Neural cell (in vitro differentiated cells): ENCODE measurements at regions not wholly inside any gene's neighbourhood (a gene's known extent, or its start where the extent isn't known, plus 50 kb on each side); places are given as distances from the start of the nearest gene placed in this dataset.

Experiments used
- H2AFZ ChIP-seq: fragments of 200-600, 300-800 bp; sonication (generic), shearing (Covaris generic); 2 replicates; pipeline ENCODE4 v1.6.0; 2014; ENCODE audit warnings: low read depth, mild to moderate bottlenecking, antibody characterized with exemption, low read length, moderate library complexity
- H3F3A ChIP-seq: fragments of 200-600 bp; shearing (Covaris generic); 2 replicates; pipeline ENCODE4 v1.6.1; 2016; ENCODE audit warnings: mild to moderate bottlenecking, moderate library complexity, mixed read lengths, antibody characterized with exemption, low read length; ENCODE audit not compliant: insufficient read depth, poor library complexity, severe bottlenecking
- H3K27ac ChIP-seq: fragments of 200-600, 300-800 bp; sonication (generic), shearing (Covaris generic); 2 replicates; pipeline ENCODE4 v1.5.1; 2014; ENCODE audit warnings: mild to moderate bottlenecking, low read length, moderate library complexity
- H3K27me3 ChIP-seq: fragments of 300-800, 200-600 bp; sonication (generic), shearing (Covaris generic); 2 replicates; pipeline ENCODE4 v1.6.0; 2014; ENCODE audit warnings: mild to moderate bottlenecking, low read depth, low read length, moderate library complexity; ENCODE audit not compliant: insufficient read depth
- H3K36me3 ChIP-seq: fragments of 300-800, 200-600 bp; sonication (generic), shearing (Covaris generic); 2 replicates; pipeline ENCODE4 v1.5.1; 2014; ENCODE audit warnings: mild to moderate bottlenecking, antibody characterized with exemption, low read length, moderate library complexity; ENCODE audit not compliant: insufficient read depth
- H3K4me2 ChIP-seq: fragments of 300-800, 200-600 bp; sonication (generic), shearing (Covaris generic); 2 replicates; pipeline ENCODE4 v1.6.0; 2014; ENCODE audit warnings: mild to moderate bottlenecking, low read length
- H3K4me3 ChIP-seq: fragments of 300-800, 200-600 bp; sonication (generic), shearing (Covaris generic); 2 replicates; pipeline ENCODE4 v1.5.1; 2014; ENCODE audit warnings: mild to moderate bottlenecking, low read length, moderate library complexity
- H3K79me2 ChIP-seq: fragments of 200-600 bp; shearing (Covaris generic); replicated peaks from 2 replicates; pipeline ENCODE4 v1.6.0; 2014; ENCODE audit warnings: mild to moderate bottlenecking, low read length, moderate library complexity; ENCODE audit not compliant: insufficient read depth
- H3K9ac ChIP-seq: fragments of 300-800, 200-600 bp; sonication (generic), shearing (Covaris generic); 2 replicates; pipeline ENCODE4 v1.6.1; 2016; ENCODE audit warnings: mild to moderate bottlenecking, low read length, mixed read lengths
- H3K9me2 ChIP-seq: fragments of 200-600 bp; shearing (Covaris generic); 2 replicates; pipeline ENCODE4 v1.6.1; 2016; ENCODE audit warnings: mild to moderate bottlenecking, low read length, mixed read lengths; ENCODE audit not compliant: insufficient read depth
- H3K9me3 ChIP-seq: fragments of 200-600, 300-800 bp; sonication (generic), shearing (Covaris generic); 2 replicates; pipeline ENCODE4 v1.6.1; 2016; ENCODE audit warnings: mild to moderate bottlenecking, mixed run types, low read length, moderate library complexity, mixed read lengths
- H4K20me1 ChIP-seq: fragments of 200-600 bp; shearing (Covaris generic); 2 replicates; pipeline ENCODE4 v1.6.1; 2016; ENCODE audit warnings: mild to moderate bottlenecking, mixed run types; ENCODE audit not compliant: insufficient read depth
- EP300 ChIP-seq: fragments of 450-650 bp; conservative IDR thresholded peaks from 2 replicates; pipeline ENCODE4 v1.6.1; 2014; ENCODE audit warnings: antibody characterized with exemption, mild to moderate bottlenecking, moderate library complexity; ENCODE audit not compliant: poor library complexity, severe bottlenecking
- EZH2 ChIP-seq: fragments of 200-600, 300-800 bp; shearing (Covaris generic), sonication (generic); IDR thresholded peaks from 2 replicates; pipeline ENCODE4 v1.6.1; 2014; ENCODE audit warnings: antibody characterized with exemption, low read length, borderline replicate concordance, mild to moderate bottlenecking; ENCODE audit not compliant: insufficient read depth, poor library complexity, severe bottlenecking
- MXI1 ChIP-seq: fragments of 450-650 bp; conservative IDR thresholded peaks from 2 replicates; pipeline ENCODE4 v1.6.1; 2014; ENCODE audit warnings: antibody characterized with exemption, mild to moderate bottlenecking; ENCODE audit not compliant: poor library complexity, severe bottlenecking
- POLR2AphosphoS5 ChIP-seq: IDR thresholded peaks from 2 replicates; pipeline ENCODE4 v1.6.1; 2012
- RAD21 ChIP-seq: fragments of 450-650 bp; conservative IDR thresholded peaks from 2 replicates; pipeline ENCODE4 v1.6.1; 2014; ENCODE audit warnings: antibody characterized with exemption, mild to moderate bottlenecking, moderate library complexity
- REST ChIP-seq: IDR thresholded peaks from 2 replicates; pipeline ENCODE4 v1.6.1; 2012; ENCODE audit warnings: borderline replicate concordance
- SMC3 ChIP-seq: fragments of 450-650 bp; conservative IDR thresholded peaks from 2 replicates; pipeline ENCODE4 v1.6.1; 2014; ENCODE audit warnings: antibody characterized with exemption, mild to moderate bottlenecking, moderate library complexity; ENCODE audit not compliant: poor library complexity
- TAF1 ChIP-seq: IDR thresholded peaks from 2 replicates; pipeline ENCODE4 v1.6.1; 2012; ENCODE audit warnings: low read depth
- TF ChIP-seq, protein P1 (sequence below): fragments of 450-650 bp; IDR thresholded peaks from 2 replicates; pipeline ENCODE4 v1.5.1; 2014; ENCODE audit warnings: antibody characterized with exemption, mild to moderate bottlenecking, moderate library complexity; ENCODE audit not compliant: poor library complexity, severe bottlenecking

DNA sequence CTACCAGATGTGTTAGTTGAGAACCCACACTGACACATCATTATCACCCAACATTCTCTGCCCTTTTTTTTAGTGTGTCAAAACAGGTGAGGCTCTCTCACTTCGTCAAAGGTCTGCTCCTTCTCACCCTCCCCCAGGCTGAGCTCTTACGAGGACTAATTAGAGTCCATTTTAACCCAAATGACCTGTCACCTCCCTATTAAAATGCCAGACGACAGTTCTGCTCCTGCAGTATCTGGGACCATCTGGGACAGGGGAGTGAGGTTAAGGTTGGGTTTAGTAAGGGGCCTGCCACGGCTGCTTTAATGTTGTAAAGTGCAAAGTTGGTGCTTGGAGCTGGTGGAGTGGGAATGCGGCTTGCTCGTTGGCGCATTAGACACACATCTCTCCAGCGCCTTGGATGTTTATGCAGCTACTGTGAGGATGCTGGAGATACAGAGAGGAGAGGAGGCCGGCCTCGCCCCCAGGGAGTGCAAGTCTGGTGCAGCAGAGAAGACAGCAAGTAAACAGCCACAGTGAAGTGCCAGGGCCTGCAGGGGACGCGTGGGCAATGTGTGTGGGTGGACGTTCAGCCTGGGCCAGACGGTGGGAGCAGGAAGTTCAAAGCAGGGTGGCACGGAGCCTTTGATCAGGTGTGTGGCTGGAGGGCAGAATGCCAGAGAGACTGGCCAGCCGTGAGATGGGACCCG lies 96.2 kb downstream of the C9orf50 start:
- Histone ChIP-seq H3K36me3 (no peaks in the 10 kb centered on the region), H3K27ac (no peak overlapping the region), H3K27me3 (no peaks in the 10 kb centered on the region), H3K79me2 (no peaks in the 10 kb centered on the region), H3K4me3 (no peak overlapping the region), H4K20me1 (no peaks in the 10 kb centered on the region), H3F3A (no peaks in the 10 kb centered on the region), H3K9me2 (no peaks in the 10 kb centered on the region), H3K9ac (no peak overlapping the region), H3K9me3 (no peaks in the 10 kb centered on the region), H2AFZ (no peak overlapping the region), H3K4me2 (no peak overlapping the region)
- no peak for TF ChIP-seq TAF1
- TF ChIP-seq, protein P1, sequence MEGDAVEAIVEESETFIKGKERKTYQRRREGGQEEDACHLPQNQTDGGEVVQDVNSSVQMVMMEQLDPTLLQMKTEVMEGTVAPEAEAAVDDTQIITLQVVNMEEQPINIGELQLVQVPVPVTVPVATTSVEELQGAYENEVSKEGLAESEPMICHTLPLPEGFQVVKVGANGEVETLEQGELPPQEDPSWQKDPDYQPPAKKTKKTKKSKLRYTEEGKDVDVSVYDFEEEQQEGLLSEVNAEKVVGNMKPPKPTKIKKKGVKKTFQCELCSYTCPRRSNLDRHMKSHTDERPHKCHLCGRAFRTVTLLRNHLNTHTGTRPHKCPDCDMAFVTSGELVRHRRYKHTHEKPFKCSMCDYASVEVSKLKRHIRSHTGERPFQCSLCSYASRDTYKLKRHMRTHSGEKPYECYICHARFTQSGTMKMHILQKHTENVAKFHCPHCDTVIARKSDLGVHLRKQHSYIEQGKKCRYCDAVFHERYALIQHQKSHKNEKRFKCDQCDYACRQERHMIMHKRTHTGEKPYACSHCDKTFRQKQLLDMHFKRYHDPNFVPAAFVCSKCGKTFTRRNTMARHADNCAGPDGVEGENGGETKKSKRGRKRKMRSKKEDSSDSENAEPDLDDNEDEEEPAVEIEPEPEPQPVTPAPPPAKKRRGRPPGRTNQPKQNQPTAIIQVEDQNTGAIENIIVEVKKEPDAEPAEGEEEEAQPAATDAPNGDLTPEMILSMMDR = no peak
- no peak for TF ChIP-seq POLR2AphosphoS5
- TF ChIP-seq REST = no peak
- TF ChIP-seq EZH2 = no peak
- no peak for TF ChIP-seq MXI1
- no peak for TF ChIP-seq EP300
- TF ChIP-seq RAD21 = no peak
- TF ChIP-seq SMC3 = no peak

DNA sequence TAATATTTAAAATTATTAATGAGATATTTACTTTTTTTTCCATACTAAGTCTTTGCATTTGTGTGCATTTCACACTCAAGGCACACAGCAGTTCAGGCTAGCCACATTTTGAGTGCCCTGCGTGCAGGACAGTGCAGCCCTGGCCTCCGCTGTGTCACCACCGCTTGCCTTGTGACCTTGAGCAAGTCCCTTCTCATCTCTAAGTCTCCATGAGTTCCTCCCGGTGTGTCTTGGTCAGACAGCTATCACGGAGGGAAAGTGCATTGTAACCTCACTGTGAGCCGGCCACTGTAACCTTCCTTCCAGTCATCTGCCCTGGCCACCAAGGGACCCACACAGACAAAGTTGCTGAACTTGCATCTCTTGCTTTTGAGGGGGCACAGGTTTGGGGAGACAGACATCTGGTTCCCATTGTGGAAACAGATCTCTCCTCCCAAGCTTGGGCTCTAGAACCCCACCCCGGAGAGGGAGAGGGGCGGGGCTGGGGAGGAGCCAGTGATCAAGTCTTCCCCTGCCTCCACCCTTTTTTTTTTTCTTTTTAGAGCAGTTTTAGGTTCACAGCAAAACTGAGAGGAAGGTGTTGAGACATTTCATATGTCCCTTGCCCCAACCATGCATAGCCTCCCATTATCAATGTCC lies 96.8 kb downstream of the C9orf50 start:
- H3K27me3 ChIP-seq = no peaks in the 10 kb centered on the region
- H4K20me1 ChIP-seq = no peaks in the 10 kb centered on the region
- H3K36me3 ChIP-seq = no peaks in the 10 kb centered on the region
- TF ChIP-seq MXI1 (no peak), EZH2 (no peak), SMC3 (no peak), TAF1 (no peak), RAD21 (no peak), POLR2AphosphoS5 (no peak), REST (no peak), EP300 (no peak)
- TF ChIP-seq, protein P1 = no peak
- H3K79me2 ChIP-seq = no peaks in the 10 kb centered on the region
- no peak overlapping the region for H3K4me3 ChIP-seq
- H3K4me2 ChIP-seq = no peak overlapping the region
- H3K27ac ChIP-seq = no peak overlapping the region
- no peaks in the 10 kb centered on the region for H3F3A ChIP-seq
- no peaks in the 10 kb centered on the region for H3K9me2 ChIP-seq
- no peak overlapping the region for H2AFZ ChIP-seq
- H3K9me3 ChIP-seq = no peaks in the 10 kb centered on the region
- no peak overlapping the region for H3K9ac ChIP-seq
